SW 1271 (cell line): ENCODE measurements at regions not wholly inside any gene's neighbourhood (a gene's known extent, or its start where the extent isn't known, plus 50 kb on each side); places are given as distances from the start of the nearest gene placed in this dataset.

Experiments
- DNase-seq, 2 experiments: peaks; one replicate each; lab custom pipeline; 2025; lab: John Stamatoyannopoulos, UW

- DNase-seq, result no peak
Observed at GRCh38 chr9:88734527-88734926, 199.5 kb downstream of the NXNL2 start.

DNA sequence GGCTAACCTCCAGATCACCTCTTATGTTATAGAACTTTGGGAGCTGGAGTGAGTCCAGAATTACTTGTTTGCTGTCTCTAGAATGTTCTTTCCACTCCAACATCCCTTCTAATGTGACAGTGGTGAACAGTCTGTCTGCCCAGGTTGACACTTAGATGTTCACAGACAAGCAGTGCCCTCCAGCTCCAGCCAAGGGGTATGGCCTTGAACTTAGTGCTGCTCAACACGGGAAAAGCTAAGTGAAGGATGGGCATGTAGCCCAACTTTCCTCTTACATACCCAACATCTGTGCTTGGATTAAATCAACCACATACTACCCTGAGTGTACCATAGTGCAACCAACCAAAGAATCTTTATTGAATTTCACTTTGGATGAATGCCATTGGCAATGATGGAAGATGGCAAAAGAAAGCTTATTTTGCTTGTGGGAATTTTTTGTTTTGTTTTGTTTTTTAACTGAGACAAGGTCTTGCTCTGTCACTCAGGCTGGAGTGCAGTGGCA is 201.2 kb downstream of the NXNL2 start:
- no peak for DNase-seq

DNA sequence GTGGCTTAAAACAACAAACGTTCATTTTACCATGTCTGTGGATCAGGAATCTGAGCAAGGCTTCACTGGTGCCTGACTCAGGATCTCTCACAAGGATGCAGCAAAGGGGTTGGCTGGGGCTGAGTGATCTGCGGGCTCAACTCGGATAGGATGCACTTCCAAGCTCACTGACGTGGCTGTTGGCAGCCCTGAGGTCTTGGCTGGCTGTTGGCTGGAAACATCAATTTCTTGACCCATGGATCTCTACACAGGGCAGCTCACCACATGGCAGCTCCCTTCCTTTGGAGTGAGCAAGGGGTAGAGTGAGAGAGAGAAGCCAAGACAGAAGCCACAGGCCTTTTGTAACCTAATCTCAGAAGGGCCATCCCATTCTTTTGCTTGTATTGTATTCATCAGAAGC is 202.1 kb downstream of the NXNL2 start:
- no peak for DNase-seq

GRCh38 chr9:88737876-88738275 is 202.9 kb downstream of the NXNL2 start:
- DNase-seq, result no peak

DNA sequence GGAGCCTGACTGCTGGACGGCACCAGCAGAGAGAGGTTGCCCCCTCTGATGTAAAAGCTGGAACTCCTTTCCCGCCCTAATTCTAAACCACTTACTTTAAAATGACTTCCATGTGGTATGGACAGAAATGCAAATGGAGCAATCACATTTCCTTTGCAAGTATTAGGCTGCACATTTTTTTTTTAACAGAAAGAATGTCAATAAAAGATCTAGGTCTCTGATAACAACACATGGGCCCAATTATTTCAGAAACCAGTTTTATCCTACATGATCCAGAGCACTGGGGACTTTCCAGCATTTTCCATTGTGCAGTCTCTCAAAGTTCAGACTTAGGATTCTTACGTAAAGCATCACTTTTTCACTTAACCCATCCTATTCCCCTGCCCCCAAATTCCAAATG is 203.7 kb downstream of the NXNL2 start:
- DNase-seq, result no peak

GRCh38 chr9:88739373-88739772 is 204.4 kb downstream of the NXNL2 start:
- DNase-seq, result no peak

GRCh38 chr9:88740844-88741243 is 205.9 kb downstream of the NXNL2 start:
- no peak for DNase-seq

GRCh38 chr9:88741335-88741734 is 206.4 kb downstream of the NXNL2 start:
- no peak for DNase-seq

DNA sequence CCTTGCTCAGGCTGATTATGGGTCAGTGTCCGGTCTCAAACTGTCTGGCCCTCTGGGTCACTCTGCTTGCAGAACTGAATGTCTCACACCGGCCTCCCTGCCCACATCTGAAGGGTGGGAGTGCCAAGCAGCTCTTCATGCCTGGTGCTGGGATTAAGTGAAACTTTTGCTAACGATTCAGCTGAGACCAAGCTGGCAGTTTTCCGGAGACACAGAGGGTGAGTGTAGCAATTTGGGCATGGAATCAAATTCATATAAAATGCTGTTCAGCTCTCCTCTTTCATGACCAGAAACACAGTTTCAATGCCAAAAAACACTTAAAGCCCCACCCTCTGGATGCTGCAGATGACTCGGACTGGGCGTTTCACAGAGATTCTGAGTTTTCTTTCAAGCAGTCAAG is 207.5 kb downstream of the NXNL2 start:
- DNase-seq, result no peak

DNA sequence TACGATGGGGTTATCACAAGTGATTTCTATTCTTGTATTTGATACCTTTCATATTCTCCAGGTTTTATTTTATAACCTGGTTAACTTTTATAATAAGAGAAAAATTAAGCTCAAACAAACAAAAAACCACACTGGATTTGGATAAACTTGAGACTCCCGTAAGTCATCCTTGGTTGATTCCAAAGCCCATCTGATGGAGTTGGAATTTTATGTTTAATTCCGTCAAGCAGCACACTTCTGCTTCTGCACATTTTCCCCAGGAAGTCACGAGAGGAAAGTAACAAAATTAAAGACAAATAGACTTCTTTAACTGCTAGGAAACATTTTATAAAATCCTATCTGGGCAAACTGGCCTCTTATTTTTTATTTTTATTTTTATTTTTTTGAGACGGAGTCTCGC is 207.9 kb downstream of the NXNL2 start:
- no peak for DNase-seq

DNA sequence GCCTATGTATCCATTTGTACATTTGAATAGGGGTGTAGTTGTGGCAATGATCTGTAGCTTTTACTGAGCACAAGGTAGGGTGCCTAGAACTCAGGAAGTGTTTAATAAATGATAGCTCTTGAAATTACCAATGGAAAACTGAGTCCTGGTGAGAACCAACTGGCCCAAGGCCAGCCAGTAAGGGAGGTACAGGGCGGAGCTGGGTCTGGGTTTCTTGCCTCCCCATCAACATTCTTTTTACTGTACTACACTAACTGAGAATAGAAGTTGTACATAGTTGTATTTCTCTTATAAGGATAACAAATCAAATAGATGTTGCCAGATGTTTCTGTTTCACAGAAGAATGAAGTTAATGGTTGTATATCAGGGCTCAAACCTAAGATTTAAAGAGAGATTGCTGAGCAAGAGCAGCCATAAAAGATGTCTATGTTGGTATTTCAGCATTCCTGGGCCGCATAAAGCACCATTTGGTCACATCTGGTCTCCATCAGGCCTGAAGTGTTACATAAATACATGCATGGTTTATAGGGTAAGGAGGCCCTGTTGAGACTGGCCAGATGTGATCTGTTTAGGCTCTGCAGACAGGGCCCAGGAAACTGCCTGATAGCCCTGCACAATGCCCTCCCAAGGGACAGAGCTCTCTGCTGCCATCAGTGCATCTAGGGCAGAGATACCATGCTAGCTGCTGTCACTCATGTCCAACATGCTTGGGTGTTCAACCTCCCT is 210.5 kb downstream of the NXNL2 start:
- DNase-seq, result no peak

- no peak for DNase-seq
Observed at GRCh38 chr9:88746029-88746742, 211.2 kb downstream of the NXNL2 start.

DNA sequence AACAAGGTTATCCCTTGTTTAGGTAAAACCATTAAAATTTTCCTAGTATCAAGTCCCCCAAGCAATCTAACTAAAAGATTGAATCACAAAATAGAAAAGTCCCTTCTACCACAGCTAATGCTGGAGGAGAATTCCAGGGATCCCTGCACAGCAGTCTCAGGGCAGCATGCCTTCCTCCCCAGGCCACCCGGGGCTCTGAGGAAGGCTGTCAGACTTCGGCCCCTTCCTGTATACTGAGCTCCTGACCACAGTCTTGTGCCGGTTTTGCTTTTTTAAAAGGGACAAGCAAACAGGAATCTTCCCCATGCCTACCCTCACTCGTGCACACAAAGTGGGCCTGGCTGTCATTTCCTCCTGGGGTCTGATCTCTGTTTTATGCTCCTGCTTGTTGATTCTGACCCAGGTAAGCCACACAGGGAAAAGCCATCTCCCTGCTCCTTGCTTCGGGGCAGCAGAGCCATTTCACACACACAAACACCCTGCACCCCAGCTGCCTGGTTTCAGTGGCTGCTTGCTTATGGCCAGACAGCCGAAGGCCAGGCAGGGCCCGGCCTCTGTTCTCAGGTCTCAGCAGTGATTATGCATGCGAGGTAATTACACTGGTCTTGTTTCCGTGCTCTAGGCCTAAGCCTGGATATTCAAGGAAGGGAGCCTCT is 211.9 kb downstream of the NXNL2 start:
- no peak for DNase-seq

GRCh38 chr9:88747768-88748167 is 212.8 kb downstream of the NXNL2 start:
- DNase-seq, result no peak

DNA sequence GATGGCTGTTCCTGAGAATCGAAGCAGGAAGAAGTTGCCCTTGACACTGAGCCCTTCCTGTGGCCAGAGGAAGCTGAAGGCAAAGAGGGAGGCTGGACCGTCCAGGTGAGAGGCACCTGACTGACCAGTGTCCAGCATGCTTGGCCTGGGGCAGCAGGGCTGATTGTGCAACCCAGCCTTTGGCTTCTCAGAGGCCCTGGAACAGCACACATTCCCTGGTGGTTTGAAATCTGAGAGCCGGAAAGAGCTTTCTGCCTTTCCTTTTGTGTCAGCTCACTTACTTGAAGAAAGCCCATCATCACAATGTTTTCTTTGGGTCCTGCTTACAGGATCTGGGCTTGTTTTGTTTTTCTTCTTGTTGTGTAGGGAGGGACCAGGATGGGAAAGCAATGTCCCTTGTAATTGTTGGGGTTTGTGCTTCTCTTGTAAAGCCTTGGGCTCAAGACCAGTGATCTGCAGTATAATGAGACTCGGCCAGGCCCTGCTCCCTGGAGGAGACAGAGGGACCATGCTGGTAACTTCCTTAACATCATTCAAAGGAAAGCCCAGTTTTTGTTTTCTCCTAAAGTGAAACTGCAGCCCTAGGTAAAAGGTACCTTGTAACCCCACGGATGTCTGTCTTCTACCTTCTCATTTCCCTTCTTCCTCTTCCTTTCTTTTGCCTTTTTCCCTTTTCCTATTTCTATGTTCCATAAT is 213.7 kb downstream of the NXNL2 start:
- DNase-seq, result no peak

DNA sequence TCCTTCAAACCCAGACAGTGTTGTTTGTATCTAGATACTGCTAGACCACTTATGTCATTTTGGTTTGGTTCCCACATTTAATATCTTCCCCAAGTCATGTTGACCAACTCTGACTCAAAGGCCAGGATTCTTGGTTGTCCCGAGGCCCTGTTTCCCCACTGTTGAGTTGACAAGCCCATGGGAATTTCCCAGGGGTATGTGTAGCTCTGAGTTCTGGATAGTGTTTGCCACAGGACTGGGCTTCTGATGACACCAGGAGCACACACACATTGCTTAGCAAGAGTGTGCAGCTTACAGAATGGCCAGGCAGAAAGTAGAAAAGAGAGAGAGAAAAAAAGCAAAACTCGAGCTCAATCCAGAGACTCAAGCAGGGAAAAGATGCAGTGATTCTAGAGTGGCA is 214.4 kb downstream of the NXNL2 start:
- DNase-seq, result no peak

DNA sequence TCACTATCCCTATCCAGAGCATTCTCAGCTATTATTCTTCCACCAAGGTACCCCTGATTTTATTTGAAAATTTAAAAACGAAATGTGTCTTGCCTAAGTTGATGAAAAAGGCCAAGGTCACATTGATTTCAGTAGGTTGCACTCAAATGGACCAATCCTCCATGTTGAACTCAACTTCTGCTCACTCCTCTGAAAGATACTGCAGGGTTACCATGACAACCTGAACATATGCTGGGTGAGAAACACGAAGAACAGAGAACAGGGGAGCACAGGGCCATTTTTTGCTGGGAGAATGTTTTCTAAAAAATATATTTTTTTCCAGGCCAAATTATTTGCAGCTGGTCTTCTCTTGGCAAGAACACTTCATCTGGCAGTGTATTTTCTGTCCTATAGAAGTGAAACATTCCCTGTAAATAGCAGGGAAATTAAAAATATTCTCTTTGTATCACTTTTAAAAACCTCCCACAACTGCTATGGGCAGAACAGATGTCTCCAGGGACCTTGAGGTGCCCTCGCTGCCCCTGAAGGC is 215.9 kb downstream of the NXNL2 start:
- DNase-seq, result no peak

DNA sequence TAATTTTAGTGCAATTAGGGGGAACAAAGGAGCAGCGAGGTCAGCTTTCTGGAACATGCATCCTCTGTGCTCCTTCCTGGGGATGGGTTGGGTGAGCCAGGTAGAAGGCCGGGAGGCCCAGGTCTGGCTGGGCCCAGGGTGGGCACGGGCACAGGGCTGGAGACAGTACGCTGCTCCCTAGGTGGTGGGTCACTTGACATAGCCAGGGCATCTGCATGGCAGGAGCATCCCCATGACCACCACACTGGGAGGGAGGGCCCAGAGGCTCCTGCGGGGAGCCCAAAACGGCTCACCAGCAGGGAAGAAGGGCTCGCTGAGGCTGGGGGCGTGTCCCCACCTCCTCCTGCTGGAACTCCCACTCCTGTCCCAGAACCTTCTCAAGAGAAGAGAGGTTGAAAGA is 216.8 kb downstream of the NXNL2 start:
- no peak for DNase-seq

DNA sequence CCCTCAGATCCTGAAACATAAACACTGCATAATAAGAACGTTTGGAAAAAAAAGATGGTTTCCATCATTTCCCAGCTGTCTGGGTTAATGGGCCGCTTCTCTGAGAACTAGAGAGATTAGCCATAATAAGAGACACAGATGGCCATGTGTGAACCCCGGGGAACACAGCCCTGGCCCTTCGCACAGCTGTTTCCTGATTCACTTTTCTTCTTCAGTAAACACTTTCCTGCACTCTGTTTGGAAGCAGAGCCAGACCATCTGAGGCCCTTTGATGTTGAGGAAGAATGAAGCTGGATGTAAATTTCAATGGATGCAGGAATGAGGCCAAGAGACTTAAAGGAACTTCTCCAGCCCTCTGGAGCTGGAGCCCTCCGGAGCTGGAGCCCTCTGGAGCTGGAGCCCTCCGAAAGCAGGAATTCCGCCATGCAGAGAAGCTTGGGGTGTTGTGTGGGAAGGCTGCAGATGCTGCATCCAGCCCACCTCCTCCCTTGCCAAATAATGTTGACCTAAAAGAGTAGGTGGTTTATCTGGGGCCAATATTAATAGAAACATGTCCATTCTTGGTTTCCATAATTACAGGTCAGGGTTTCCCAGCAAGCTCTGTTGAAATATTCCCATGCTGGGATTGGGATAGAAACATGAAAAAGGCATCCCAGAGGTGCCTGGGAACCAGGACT is 218.9 kb downstream of the NXNL2 start:
- no peak for DNase-seq

GRCh38 chr9:88754452-88754851 is 219.5 kb downstream of the NXNL2 start:
- no peak for DNase-seq

- DNase-seq, result no peak
Observed at GRCh38 chr9:88754886-88755285, 219.9 kb downstream of the NXNL2 start.
